ENCODE measurements at regions not wholly inside any gene's neighbourhood (a gene's known extent, or its start where the extent isn't known, plus 50 kb on each side); places are given as distances from the start of the nearest gene placed in this dataset.

- TF ChIP-seq CTCF (IDR thresholded peaks at IDR 0.05) (no peak), ATF3 (CRISPR knock-in tag; conservative IDR thresholded peaks at IDR 0.05) (no peak), ATF2 (CRISPR knock-in tag; IDR thresholded peaks at IDR 0.05; ENCODE audit: borderline replicate concordance, low read depth) (no peak), TEAD1 (CRISPR knock-in tag; IDR thresholded peaks at IDR 0.05) (no peak), PRDM15 (CRISPR knock-in tag; IDR thresholded peaks at IDR 0.05) (no peak), RELA (CRISPR knock-in tag; IDR thresholded peaks at IDR 0.05; ENCODE audit: borderline replicate concordance) (no peak), NR2C2 (CRISPR knock-in tag; IDR thresholded peaks at IDR 0.05) (no peak), ZNF416 (CRISPR knock-in tag; IDR thresholded peaks at IDR 0.05) (no peak)
These were observed 991.8 kb downstream of the VRK1 start for GRCh38 chr14:97788846-97789526.

All from WTC11 (cell line).